ENCODE measurements at regions not wholly inside any gene's neighbourhood (a gene's known extent, or its start where the extent isn't known, plus 50 kb on each side); places are given as distances from the start of the nearest gene placed in this dataset.
"Not testable (repeated sequence)": the region's sequence is repeated elsewhere in the genome, so short reads cannot be mapped to it uniquely, and the experiment has no call there.

DNA sequence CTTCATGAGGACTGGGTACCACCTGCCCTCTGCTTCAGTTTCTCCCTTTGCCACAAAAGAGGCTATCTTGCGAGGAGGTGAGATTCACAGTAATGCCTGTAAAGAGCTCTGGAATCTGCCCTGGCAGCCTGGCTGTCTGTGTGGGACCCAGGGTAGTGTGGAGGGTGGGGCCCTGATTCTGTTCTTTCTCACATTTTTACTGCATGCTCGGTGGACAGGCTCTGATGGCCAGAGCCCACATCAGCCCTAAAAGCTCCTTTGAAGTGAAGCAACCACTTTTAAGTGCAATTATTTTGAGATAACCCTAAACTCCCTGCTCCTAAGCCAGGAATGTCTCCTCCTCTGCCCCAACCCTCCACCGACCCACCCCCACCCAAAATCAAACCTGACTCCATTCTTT lies 92.1 kb upstream of the PODXL start:
- DNase-seq (ENCODE audit: low spot score) (no peak), ATAC-seq (peak; percentile 64)
- intact Hi-C loops (cut with DNase I), result no loop called here

DNA sequence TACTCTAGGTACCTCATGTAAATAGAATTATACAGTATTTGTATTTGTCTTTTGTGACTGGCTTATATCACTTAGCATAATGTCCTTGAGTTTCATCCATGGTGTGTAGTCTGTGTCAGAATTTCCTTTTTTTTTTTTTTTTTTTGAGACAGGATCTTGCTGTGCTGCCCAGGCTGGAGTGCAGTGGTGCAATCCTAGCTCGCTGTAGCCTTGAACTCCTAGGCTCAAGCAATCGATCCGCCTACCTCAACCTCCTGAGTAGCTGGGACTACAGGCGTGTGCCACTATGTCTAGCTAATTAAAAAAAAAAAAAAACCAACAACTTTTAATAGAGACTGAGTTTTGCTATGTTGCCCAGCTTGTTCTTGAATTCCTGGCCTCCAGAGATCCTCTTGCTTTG lies 89.8 kb upstream of the PODXL start:
- intact Hi-C loops (cut with DNase I), result no loop called here
- ATAC-seq (no peak), DNase-seq (ENCODE audit: low spot score) (no peak)

DNA sequence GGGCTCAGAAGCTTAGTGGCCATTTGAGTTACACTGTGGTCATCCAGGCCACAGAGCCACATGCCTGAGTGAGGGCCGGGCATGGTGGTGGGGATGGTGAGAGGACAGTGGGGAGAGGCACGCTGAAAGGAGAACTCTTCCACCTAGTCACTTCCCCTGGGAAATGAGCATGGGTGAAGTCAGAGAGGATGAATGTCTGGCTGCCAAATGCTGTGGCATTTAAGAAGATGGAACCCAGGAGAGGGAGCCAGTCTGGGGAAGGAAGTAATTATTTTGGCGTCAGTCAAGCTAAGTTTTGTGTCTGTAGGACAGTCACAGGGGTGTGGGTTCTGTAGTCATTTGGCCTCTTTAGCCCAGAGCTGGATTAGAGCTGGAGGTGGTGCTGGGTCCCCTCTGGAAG lies 86.0 kb upstream of the PODXL start:
- intact Hi-C loops (cut with DNase I), result no loop called here
- DNase-seq (ENCODE audit: low spot score) (no peak), ATAC-seq (no peak)

DNA sequence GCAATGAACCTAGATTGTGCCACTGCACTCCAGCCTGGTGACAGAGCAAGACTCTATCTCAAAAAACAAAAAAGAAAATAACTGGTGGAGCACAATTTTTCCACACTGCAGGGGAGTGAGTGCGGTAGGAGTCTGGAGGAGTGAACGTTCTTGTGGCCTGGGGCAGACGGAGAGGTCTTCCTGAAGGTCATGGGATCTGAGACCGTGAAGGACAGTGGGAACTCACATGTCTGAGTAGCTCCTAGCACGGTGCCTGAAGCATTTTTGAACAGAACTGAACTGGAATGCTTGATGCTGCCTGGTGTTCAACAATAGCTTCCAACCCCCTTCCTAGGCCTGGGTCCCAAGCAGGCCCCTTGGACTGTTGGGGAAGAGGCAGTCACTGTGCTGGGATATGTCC lies 84.3 kb upstream of the PODXL start:
- DNase-seq (ENCODE audit: low spot score), result no peak
- ATAC-seq, result no peak
- intact Hi-C loops (cut with DNase I), result no loop called here

DNA sequence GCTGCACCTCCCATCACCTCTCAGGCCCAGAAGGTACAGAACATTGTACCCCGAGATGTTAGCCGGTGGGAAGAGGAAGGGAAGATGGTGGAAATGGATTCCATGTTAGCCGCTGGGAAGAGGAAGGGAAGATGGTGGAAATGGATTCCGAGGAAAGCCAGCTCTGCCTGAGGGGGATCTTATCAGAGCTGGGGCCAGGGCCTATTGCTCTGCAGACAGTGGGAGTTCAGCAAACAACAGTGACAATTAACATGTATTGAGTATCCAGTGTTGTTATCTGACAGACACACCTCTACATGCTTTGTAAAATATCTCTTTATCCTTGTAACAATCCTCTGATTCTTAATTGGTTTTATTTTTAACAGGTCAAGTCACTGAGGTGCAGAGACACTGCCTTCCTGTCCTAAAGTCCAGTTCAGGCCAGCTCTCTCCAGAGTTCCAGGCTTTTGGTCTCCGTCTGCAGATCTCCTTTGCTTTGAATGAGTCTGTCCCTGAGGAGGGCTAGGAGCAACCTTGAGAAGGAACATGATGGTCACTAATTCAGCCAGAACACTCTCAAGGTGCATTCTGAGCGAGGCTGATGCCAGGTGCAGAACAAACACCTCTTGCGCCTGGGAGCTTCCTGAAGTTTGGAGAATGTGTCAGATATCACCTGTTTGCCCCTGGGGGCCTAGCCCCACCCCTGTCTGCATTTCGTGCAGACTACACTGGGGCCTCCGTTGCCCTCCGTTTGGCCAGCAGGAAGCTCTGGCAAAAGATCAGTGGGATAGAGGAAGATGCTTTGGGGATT lies 82.4 kb upstream of the PODXL start:
- ATAC-seq, result no peak
- intact Hi-C loops (cut with DNase I), result no loop called here
- DNase-seq (ENCODE audit: low spot score), result no peak

DNA sequence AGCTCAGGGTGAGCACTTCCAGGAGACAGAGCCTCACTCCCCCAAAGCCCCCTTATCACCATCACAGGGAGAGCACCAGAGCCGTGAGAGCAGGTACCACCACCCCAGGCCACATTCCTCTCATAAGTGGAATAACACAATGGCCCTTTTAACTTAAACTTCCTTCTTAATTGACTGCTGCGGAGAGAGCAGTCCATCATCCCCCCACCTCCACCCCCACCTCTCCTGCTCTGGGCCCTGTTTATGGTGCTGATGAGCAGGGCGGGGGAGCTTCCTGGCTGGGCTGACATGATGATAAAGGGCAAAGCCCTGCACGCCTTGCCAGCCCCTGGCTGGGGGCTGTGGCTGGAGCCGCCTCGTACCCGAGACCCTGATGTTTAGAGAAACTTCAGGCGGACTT lies 81.4 kb upstream of the PODXL start:
- DNase-seq (ENCODE audit: low spot score) (no peak), ATAC-seq (no peak)
- intact Hi-C loops (cut with DNase I), result no loop called here

DNA sequence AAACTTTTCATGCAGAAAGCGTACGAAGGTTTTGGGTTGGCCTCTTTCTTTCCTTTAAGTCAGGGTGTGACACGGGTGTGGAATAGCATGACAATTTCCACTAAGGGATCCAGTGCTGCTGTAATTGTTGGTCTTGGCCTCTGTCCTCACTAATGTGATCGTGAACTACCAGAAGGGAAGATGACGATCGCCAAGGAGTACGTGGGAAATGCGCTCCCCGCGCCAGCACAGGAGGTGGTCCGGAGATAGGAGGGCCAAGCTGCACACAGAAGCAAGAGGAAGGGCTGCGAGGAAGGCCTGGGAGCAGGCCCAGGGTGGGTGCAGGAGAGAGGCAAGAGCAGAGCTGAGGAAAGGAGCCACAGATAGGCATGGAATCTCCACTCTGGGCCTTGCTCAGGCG lies 79.7 kb upstream of the PODXL start:
- DNase-seq (ENCODE audit: low spot score), result no peak
- ATAC-seq, result peak; percentile 35

DNA sequence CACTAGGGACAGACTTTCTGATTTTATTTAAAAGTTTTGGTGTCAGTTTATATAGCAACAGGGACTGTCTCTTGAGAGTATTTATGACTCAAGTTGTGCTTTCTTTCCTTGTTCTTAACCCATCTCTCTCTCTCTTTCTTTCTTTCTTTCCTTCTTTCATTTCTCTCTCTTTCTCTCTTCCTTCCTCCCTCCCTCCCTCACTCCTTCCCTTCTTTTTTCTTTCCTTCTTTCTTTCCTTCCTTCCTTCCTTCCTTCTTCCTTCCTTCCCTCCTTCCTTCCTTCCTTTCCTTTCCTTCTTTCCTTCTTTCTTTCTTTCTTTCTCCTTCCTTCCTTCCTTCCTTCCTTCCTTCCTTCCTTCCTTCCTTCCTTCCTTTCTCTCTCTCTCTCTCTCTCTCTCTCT lies 77.8 kb upstream of the PODXL start:
- DNase-seq (ENCODE audit: low spot score); ATAC-seq; intact Hi-C loops (cut with DNase I): not testable (repeated sequence)

More for the DNA sequence above, 79.7 kb upstream of the PODXL start:
- intact Hi-C loops (cut with DNase I), result no loop called here

DNA sequence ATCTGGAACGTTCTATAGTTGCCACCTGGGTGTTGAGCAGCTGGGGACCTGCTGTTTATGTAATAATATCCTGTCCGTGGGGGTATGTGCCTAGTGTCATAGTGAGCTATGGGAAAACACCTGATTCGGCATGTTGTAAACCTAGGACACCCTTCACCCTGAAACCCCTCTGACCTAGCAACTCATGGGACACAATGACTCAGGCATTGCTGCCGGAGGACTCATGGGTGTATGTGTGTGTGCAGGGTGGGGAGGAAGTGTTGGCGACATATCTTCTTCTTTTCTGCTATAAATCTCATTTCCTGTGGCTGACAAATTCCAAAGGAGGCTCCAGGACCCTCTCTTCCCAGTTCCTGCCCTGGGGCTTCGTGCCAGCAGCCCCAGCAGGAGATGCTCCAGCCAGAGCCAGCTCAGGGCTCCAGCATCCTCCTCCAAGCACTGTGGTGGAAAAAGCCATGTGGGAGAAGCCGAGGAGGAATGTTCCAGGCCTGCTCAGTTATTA lies 77.0 kb upstream of the PODXL start:
- intact Hi-C loops (cut with DNase I), result no loop called here
- ATAC-seq, result no peak

DNA sequence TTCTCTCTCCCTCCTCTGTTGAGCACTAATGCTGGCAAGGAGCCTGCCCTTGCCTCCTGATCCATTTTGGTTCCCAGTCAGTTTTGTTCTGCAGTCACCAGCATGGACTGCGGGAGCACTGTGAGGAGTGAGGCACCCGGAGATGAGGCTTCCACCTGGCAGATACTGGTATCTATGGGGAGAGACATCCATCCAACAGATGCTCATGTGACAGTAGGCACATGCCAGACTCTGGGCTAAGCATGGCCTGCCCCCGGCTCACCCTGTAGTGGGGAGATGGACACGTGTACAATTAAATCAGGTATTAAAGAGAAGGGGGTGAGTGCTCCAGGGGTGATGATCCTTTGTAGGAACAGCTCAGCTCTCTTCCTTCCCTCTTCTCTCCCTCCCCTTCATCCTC lies 74.0 kb upstream of the PODXL start:
- ATAC-seq (no peak), DNase-seq (ENCODE audit: low spot score) (no peak)
- intact Hi-C loops (cut with DNase I), result no loop called here

More for the DNA sequence above, 77.0 kb upstream of the PODXL start:
- no peak for DNase-seq (ENCODE audit: low spot score)

DNA sequence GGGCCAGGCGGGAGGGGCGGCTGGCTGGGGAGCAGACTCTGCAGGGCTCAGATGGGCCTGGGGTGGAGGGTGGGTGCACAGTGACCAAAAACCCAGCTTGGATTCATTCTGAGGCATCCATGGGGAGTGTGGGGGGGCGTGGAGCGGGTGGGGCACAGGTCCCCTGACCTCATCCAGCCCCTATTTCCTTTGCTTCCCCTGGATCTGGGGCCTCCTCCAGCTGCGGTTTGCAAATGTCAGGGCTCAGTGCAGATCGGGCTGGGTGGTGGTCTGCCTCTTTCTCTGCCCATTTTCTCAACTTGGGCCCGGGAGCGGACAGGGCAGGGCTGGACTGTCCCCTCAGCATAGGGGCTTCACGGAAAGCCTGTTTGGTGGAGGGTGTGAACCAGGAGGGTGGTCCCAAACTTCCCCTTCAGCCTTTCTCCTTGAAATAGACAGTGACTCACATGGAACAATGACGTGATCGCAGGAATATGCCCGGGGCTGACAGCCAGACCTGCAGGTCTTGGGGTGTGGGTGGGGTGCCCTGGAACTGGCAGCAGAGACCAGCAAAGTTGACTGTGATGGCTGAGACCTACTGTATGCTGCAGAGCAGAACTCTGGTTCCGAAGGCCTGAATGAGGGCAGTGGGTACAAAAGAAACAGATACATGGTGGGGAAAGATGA lies 72.9 kb upstream of the PODXL start:
- intact Hi-C loops (cut with DNase I), result no loop called here
- no peak for DNase-seq (ENCODE audit: low spot score)
- peak; percentile 53 for ATAC-seq

DNA sequence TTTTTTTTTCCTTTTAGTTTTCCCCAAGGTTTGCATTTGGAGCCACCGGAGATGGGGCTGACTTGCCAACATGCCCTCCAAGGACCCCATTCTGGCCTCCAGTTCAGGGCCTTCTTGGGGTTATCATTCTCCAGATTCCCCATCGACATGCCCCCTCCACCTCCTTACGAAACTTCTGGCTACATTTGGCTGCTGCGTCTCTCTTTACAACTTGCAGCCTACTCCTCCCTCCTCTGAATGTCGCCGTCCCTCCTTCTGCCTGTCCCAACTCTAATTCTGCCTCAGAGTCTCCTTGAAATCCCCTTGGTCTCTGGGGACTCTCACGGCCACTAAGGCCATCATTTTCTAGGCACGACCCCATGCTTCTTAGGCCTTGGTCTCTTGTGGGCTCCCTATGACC lies 72.2 kb upstream of the PODXL start:
- peak; percentile 9 for ATAC-seq

DNA sequence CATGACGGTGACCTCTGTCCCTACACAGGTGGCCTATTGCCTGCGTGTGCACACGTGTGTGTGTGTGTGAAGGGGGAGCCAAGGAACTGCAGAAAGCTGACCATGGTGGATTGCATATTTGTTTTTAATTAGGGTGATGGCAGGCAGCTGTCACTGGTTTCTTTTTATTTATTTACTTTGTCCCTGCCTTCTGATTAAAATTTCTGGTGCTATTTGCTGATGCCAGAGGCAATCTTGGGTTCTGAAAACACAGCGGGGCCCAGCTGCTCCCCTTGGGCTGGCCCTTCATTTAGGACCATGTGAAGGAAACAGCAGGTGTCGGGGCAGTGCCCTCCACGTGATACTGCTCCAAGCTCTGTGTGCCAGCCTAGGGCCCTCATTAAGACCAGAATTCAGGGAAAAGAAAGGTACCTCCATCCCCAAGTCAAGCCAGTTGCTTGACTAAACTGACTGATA lies 71.3 kb upstream of the PODXL start:
- no peak for ATAC-seq
- DNase-seq (ENCODE audit: low spot score), result no peak
- intact Hi-C loops (cut with DNase I), result no loop called here

More for the DNA sequence above, 72.2 kb upstream of the PODXL start:
- intact Hi-C loops (cut with DNase I), result no loop called here
- DNase-seq (ENCODE audit: low spot score), result no peak

DNA sequence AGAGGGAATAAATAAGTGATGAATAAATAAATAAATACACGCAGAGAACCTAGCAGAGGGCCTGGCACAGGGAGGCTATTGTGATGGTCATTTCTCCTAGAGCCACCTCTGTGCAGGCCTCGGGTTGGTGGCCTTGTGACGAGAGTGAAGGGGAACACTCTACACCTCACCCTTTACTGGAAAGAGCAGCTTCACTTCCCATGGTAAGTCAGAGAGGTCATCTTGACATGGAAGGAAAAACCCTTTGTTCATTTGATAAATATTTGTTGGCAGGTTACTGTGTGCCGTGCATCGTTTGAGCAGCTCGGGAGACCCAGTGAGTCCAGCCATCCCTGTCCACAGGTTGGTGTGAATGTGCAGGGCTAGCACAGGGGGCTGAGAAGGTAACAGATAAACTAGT lies 70.2 kb upstream of the PODXL start:
- ATAC-seq (no peak), DNase-seq (ENCODE audit: low spot score) (no peak)
- intact Hi-C loops (cut with DNase I), result no loop called here

DNA sequence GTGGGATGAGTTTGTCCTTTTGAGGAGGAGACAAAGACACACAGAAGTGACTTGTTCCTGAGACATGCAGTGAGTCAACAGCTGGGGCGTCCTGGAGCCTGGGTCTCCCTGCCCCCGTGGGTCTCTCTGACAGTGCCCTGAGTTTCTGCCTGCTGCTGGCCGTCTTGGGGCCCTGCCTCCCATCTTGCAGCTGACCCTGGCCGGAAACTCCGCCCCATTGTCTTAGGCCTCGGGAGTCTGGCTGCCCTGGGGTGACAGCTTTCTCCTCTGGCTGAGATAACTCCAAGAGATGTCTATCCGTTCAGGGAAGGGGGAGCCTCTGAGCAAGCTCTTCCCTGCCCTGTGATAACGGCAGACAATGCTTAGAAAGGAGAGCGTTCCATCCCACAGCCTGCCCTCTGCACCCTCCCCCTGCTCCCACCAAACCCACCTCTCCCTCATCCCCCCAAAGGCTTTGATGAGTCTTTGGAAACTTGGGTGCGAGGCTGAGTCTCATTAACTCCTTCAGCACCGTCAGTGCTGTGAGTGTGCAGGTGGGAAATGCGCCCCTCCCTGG lies 69.5 kb upstream of the PODXL start:
- intact Hi-C loops (cut with DNase I), result no loop called here
- DNase-seq (ENCODE audit: low spot score) (no peak), ATAC-seq (peak; percentile 25)

DNA sequence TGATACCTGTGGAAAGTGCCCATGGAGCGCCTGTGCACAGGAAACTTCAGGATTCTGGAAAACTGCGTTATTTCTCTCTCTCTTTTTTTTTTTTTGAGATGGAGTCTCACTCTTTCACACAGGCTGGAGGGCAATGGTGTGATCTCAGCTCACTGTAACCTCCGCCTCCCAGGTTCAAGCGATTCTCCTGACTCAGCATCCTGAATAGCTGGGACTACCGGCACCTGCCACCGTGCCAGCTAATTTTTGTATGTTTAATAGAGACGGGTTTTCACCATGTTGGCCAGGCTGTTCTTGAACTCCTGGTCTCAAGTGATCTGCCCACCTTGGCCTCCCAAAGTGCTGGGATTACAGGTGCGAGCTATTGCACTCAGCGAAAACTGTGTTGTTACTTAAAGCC lies 68.9 kb upstream of the PODXL start:
- ATAC-seq; DNase-seq (ENCODE audit: low spot score); intact Hi-C loops (cut with DNase I): not testable (repeated sequence)

DNA sequence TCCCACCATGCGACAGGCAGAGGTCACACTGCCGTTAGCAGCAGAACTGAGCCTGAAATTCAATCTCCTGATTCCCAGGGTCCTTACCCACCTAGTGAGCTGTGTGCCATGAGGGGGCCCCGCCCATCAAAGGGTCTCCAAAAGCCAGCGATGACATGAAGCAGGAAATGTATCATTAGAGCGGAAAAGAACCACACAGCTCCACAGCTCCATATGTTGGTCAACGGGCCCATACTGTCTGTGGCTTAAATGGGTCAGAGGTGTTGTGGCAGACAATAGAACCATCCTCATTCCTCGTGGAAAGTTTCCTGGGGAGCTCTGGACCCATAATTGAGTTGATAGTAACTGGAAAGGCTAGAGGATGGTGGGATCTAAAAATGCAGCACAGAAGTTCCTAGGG lies 68.1 kb upstream of the PODXL start:
- ATAC-seq (no peak), DNase-seq (ENCODE audit: low spot score) (no peak)
- intact Hi-C loops (cut with DNase I), result no loop called here

DNA sequence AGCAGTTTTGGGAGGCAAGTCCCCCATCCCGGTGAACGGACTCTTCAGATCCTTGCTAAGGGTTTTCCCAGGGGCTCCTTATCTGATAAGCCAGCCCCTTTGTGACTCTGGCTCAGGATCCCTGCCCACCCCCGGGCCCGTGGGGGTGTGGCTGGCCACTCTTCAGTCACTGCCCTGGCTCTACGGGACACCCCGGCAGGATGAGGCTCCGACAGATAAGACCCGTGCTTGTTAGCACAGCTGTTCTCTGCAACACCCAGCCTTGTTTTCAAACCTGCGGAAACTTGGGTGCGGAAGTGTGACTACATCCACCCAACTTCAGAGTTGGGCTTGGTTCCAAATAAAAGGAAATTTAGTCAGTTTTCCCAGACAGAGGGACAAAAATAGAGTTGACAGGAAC lies 66.7 kb upstream of the PODXL start:
- ATAC-seq, result peak; percentile 31
- no peak for DNase-seq (ENCODE audit: low spot score)
- intact Hi-C loops (cut with DNase I), result no loop called here

DNA sequence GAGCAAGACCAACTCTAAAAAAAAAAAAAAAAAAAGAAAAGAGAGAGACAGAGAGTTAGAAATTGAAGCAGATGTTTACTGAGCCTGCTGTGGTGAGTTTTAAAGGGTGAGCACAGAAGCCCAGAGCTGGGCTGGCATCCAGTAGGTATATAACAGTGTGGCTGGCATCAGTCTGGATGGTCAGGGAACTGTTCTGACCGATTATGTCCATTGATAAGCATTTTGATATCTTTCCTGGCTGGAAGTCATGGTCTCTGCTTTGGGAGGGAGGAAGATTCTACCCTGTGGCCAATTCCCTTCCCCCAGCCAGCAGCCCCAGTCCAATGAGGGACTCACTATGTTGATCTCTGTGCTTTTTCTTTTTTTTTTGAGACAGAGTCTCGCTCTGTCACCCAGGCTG lies 65.2 kb upstream of the PODXL start:
- intact Hi-C loops (cut with DNase I), result no loop called here
- ATAC-seq, result no peak
- no peak for DNase-seq (ENCODE audit: low spot score)

Measured in sciatic nerve (tissue), 2 donors.